GM12878 (cell line): ENCODE measurements at regions not wholly inside any gene's neighbourhood (a gene's known extent, or its start where the extent isn't known, plus 50 kb on each side); places are given as distances from the start of the nearest gene placed in this dataset.
A peak's percentile ranks its signal among the peaks of the same experiment; 100 is the strongest.

Experiments
- ATAC-seq: fragments of 200-7000 bp; cut with Tn5 transposase; 3 replicates; pipeline ENCODE4 v1.9.1; 2020; ENCODE audit warnings: mild to moderate bottlenecking, moderate library complexity
- BruUV-seq: library from RNA; stranded (reverse); fragments of 400-500 nt; replicated peaks from 2 replicates; lab custom pipeline; 2021; lab: Mats Ljungman, UMichigan
- CTCF ChIA-PET: fragments of 300-600 bp; sonication (Branson Sonifier 250); formaldehyde crosslinking; extraction: SDS; loops from one replicate; lab custom pipeline; 2021; ENCODE audit warnings: inconsistent platforms; lab: Yijun Ruan, JAX
- POLR2A ChIA-PET: fragments of 350-600 bp; formaldehyde crosslinking; extraction: SDS; loops from one replicate; lab custom pipeline; 2021; ENCODE audit warnings: inconsistent platforms; lab: Charles Lee
- RAD21 ChIA-PET: fragments of 300-600 bp; sonication (Branson Sonifier 250); formaldehyde crosslinking; loops from one replicate; lab custom pipeline; 2023; ENCODE audit warnings: antibody characterized with exemption; ENCODE audit not compliant: unreplicated experiment; lab: Charles Lee
- SMC1A ChIA-PET: fragments of 300-600 bp; sonication (Branson Sonifier 250); formaldehyde crosslinking; loops from one replicate; lab custom pipeline; 2023; ENCODE audit not compliant: unreplicated experiment, uncharacterized antibody; lab: Charles Lee
- DNase-seq: peaks from one replicate; pipeline ENCODE4 v3.0.0-alpha.2; 2011; ENCODE audit warnings: low read depth, low spot score
- FAIRE-seq: peaks from 3 replicates; lab custom pipeline; 2011; peaks lifted over from hg19 to GRCh38; lab: Jason Lieb, UNC
- H2AFZ ChIP-seq: 2 replicates; pipeline ENCODE4 v1.6.0; 2011; ENCODE audit warnings: low read depth, low read length, control low read depth; ENCODE audit not compliant: control insufficient read depth
- H3K27ac ChIP-seq: 2 replicates; pipeline ENCODE4 v1.5.1; 2011; ENCODE audit warnings: control low read depth; ENCODE audit not compliant: control insufficient read depth, insufficient read depth
- H3K27me3 ChIP-seq, 2 experiments: replicated peaks in 1 of 2; 2 replicates each; pipeline versions ENCODE4 v1.6.0 to v1.6.1; 2011; ENCODE audit warnings: low read length in 1 of 2; ENCODE audit not compliant: control insufficient read depth in 2 of 2, insufficient read depth in 2 of 2
- H3K36me3 ChIP-seq, 2 experiments: 2 replicates each; pipeline ENCODE4 v1.5.1; 2011; ENCODE audit warnings: low read length in 1 of 2; ENCODE audit not compliant: control insufficient read depth in 2 of 2, insufficient read depth in 2 of 2
- H3K4me1 ChIP-seq: 2 replicates; pipeline ENCODE4 v1.6.1; 2011; ENCODE audit warnings: mild to moderate bottlenecking, low read length, moderate library complexity, mixed read lengths; ENCODE audit not compliant: control insufficient read depth, insufficient read depth
- H3K4me2 ChIP-seq: 2 replicates; pipeline ENCODE4 v1.6.0; 2011; ENCODE audit warnings: control low read depth; ENCODE audit not compliant: control insufficient read depth, insufficient read depth
- H3K4me3 ChIP-seq: fragments of 200-600 bp; sonication (generic); 2 replicates; pipeline ENCODE4 v1.5.1; 2016
- H3K79me2 ChIP-seq: 2 replicates; pipeline ENCODE4 v1.6.0; 2011; ENCODE audit warnings: low read length; ENCODE audit not compliant: control insufficient read depth, insufficient read depth
- H3K9ac ChIP-seq: 2 replicates; pipeline ENCODE4 v1.8.0; 2011; ENCODE audit warnings: low read length, control low read depth, mixed read lengths; ENCODE audit not compliant: control insufficient read depth, insufficient read depth
- H3K9me3 ChIP-seq: replicated peaks from 3 replicates; pipeline ENCODE4 v1.5.1; 2011; ENCODE audit warnings: mild to moderate bottlenecking, low read length; ENCODE audit not compliant: control insufficient read depth, insufficient read depth
- H4K20me1 ChIP-seq: 2 replicates; pipeline ENCODE4 v1.6.0; 2011; ENCODE audit not compliant: control insufficient read depth, insufficient read depth
- BCL11A ChIP-seq: IDR thresholded peaks from 2 replicates; pipeline ENCODE4 v1.6.1; 2011; ENCODE audit warnings: low read depth, low read length
- BHLHE40 ChIP-seq, 2 experiments: fragments of 450-650 bp in 1 of 2; IDR thresholded peaks; 2 replicates each; pipeline ENCODE4 v1.6.1; 2011 to 2017; ENCODE audit warnings: low read depth in 2 of 2, borderline replicate concordance in 1 of 2, improper control_type of control experiment in 1 of 2, low read length in 1 of 2, mild to moderate bottlenecking in 1 of 2
- EED ChIP-seq: sonication (generic); IDR thresholded peaks from 2 replicates; pipeline ENCODE4 v1.6.1; 2016; ENCODE audit warnings: antibody characterized with exemption, low read depth
- MTA2 ChIP-seq: fragments of 450-650 bp; IDR thresholded peaks from 2 replicates; pipeline ENCODE4 v1.6.1; 2016; ENCODE audit warnings: low read depth, mild to moderate bottlenecking, moderate library complexity
- NFYB ChIP-seq: IDR thresholded peaks from 2 replicates; pipeline ENCODE4 v1.6.1; 2011; ENCODE audit warnings: low read depth, mild to moderate bottlenecking, low read length, improper control_type of control experiment, moderate library complexity; ENCODE audit not compliant: insufficient read depth
- ZSCAN29 ChIP-seq: fragments of 450-650 bp; IDR thresholded peaks from 2 replicates; pipeline ENCODE4 v1.6.1; 2017; ENCODE audit warnings: mild to moderate bottlenecking, moderate library complexity
- WGBS: methylation state at CpG from one replicate; pipeline ENCODE4 v1.1.6; 2016; ENCODE audit warnings: low lambda C conversion rate; ENCODE audit not compliant: insufficient replicate concordance, insufficient coverage; ENCODE audit errors: missing lambda C conversion rate; 5-methylcytosine and 5-hydroxymethylcytosine counted together
- in situ Hi-C: fragments of 300-500 bp; cut with MboI; formaldehyde crosslinking; loops from 9 replicates; pipeline ENCODE4 v1.14.3; 2018; ENCODE audit warnings: mixed read lengths
- intact Hi-C: fragments of 100-400 bp; cut with micrococcal nuclease; formaldehyde crosslinking; loops from one replicate; pipeline ENCODE4 v1.14.2; 2022; ENCODE audit not compliant: unreplicated experiment
- TF ChIP-seq, protein P1 (sequence below): IDR thresholded peaks from 2 replicates; pipeline ENCODE4 v1.6.1; 2011; ENCODE audit warnings: borderline replicate concordance, low read depth, mild to moderate bottlenecking, moderate library complexity, low read length; ENCODE audit not compliant: insufficient read depth, poor library complexity, severe bottlenecking

DNA sequence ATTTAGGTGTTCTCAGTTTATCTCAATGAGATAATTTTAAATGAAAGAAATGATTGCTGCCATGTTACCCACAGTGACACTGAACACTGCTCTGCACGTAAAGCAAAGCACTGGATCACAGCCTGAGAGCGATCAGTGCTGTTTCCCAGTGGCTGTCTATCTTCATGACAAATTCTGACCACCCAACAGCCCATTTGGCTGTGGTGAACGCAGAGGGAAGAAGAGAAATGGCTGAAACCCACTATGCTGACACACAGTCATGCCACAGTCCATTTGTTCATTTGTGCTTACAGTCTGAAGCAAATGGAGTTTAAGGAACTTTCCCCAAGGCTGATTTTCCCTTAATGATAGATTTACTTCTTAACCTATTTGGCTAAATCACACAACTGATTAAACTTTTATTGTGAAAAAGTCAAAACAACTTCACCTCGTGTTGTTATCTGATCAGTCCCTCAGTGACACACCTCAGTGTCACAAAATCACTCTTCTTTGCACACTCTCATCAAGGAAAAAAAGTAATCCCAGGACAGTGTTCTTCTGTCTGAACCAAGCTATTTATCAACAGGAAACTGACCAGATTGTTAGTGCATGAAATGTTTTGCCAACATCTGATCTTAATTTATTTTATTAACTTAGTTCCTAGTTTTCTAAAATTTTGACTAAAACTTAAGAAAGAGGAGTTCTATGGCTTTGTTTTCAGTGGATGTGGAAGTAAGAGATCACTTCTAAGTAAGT is 225.1 kb downstream of the TBX18 start (continued):
- no peak for TF ChIP-seq ZSCAN29
- TF ChIP-seq EED, result no peak

DNA sequence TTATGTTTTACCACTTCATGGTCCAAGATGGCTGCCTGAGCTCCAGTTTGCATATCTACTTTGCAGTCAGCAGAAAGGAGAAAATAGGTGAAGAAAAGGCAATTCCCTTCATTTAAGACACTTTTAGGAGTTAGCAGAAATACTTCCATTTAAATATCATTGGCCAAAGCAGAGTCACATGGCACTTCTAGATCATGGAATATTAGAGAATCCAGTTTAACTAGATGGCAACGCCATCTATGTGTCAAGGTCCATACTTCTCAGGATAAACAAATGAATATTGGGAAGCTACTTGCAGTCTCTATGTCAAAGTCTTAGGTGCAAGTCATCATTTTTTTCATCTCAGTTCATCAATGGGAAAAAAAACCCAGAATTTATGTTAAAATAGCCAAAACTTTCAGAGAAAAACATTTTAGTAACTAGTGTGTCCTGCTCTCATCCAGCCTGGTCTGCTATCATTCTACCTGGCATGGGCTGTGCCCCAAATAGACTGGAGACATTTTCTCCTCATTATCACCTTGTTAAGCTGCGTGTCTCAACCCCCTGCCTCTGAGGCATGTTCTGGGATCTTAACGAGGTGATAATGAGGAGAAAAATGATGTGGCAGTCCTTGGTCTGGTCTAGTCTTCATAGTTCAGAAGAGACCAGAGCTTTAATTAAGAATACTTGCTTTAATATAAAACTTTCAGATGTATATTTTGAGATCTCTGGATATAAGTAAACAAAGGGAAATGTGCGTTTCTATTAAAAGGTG is 227.3 kb downstream of the TBX18 start:
- Histone ChIP-seq H4K20me1 (no peaks in the 10 kb centered on the region), H2AFZ (no peak overlapping the region), H3K27ac (no peak overlapping the region), H3K27me3 (no peaks in the 10 kb centered on the region; a peak in 1 of 4 replicates), H3K9ac (no peak overlapping the region), H3K4me2 (no peak overlapping the region), H3K36me3 (no peaks in the 10 kb centered on the region), H3K79me2 (no peaks in the 10 kb centered on the region), H3K4me1 (no peaks in the 10 kb centered on the region), H3K4me3 (no peak overlapping the region), H3K9me3 (no peaks in the 10 kb centered on the region; the same call in 2 of the 3 replicates)
- RAD21 ChIA-PET, result interaction anchor here (1.0 to 2.4 kb wide), 3 partner anchors 10 to 115 kb away, joined by 3 to 7 read pairs (median 4); no protein-coding TSS in a partner anchor
- ATAC-seq (no peak), FAIRE-seq (no peak), DNase-seq (no peak)
- TF ChIP-seq, protein P1, sequence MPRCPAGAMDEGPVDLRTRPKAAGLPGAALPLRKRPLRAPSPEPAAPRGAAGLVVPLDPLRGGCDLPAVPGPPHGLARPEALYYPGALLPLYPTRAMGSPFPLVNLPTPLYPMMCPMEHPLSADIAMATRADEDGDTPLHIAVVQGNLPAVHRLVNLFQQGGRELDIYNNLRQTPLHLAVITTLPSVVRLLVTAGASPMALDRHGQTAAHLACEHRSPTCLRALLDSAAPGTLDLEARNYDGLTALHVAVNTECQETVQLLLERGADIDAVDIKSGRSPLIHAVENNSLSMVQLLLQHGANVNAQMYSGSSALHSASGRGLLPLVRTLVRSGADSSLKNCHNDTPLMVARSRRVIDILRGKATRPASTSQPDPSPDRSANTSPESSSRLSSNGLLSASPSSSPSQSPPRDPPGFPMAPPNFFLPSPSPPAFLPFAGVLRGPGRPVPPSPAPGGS, result no peak
- peak in 1 of 2 experiments; percentile 7; a peak in 1 of 4 replicates for TF ChIP-seq BHLHE40 (IDR thresholded peaks at IDR 0.05; ENCODE audit: borderline replicate concordance in 1 of 2, low read depth in 2 of 2, low read length in 1 of 2)
- peak; percentile 36; the same call in 1 of the 2 replicates for TF ChIP-seq NFYB
- TF ChIP-seq BCL11A, result peak; percentile 77; the same call in 1 of the 2 replicates
- peak; percentile 91 for TF ChIP-seq MTA2
- no TSS peak for BruUV-seq
- POLR2A ChIA-PET, result no interaction called here
- CTCF ChIA-PET, result interaction anchor here (1.0 to 2.0 kb wide), 3 partner anchors 9 to 109 kb away, joined by 3 to 10 read pairs (median 4); no protein-coding TSS in a partner anchor
- SMC1A ChIA-PET, result interaction anchor here (1.0 to 1.6 kb wide), 6 partner anchors 10 to 232 kb away, joined by 3 to 5 read pairs (median 3); no protein-coding TSS in a partner anchor
- in situ Hi-C loops, result no loop called here
- intact Hi-C loops, result no loop called here
- 16% methylated on average over 4 of the region's 4 CpGs for WGBS
